HG02678 (cell line): ENCODE measurements at regions not wholly inside any gene's neighbourhood (a gene's known extent, or its start where the extent isn't known, plus 50 kb on each side); places are given as distances from the start of the nearest gene placed in this dataset.

Experiments used
- ATAC-seq: cut with Tn5 transposase; IDR thresholded peaks from one replicate; pipeline ENCODE4 v1.9.1; 2021; ENCODE audit warnings: mild to moderate bottlenecking, moderate library complexity; ENCODE audit not compliant: unreplicated experiment

- no peak for ATAC-seq
These were observed 299.3 kb upstream of the SALL1 start for GRCh38 chr16:51450376-51450775.

- no peak for ATAC-seq
These were observed 298.4 kb upstream of the SALL1 start for GRCh38 chr16:51449441-51449840.

GRCh38 chr16:51445250-51445649 lies 294.2 kb upstream of the SALL1 start:
- ATAC-seq: no peak

- no peak for ATAC-seq
These were observed 292.9 kb upstream of the SALL1 start for GRCh38 chr16:51443934-51444333.

- ATAC-seq: no peak
These were observed 291.2 kb upstream of the SALL1 start for GRCh38 chr16:51442141-51442870.

GRCh38 chr16:51440131-51440889 lies 289.2 kb upstream of the SALL1 start:
- no peak for ATAC-seq

GRCh38 chr16:51439271-51439670 lies 288.2 kb upstream of the SALL1 start:
- no peak for ATAC-seq

- no peak for ATAC-seq
These were observed 285.7 kb upstream of the SALL1 start for GRCh38 chr16:51436742-51437141.

GRCh38 chr16:51434567-51435198 lies 283.6 kb upstream of the SALL1 start:
- no peak for ATAC-seq

GRCh38 chr16:51433599-51433998 lies 282.5 kb upstream of the SALL1 start:
- no peak for ATAC-seq

GRCh38 chr16:51431517-51432241 lies 280.6 kb upstream of the SALL1 start:
- no peak for ATAC-seq

GRCh38 chr16:51430716-51431369 lies 279.8 kb upstream of the SALL1 start:
- no peak for ATAC-seq

- no peak for ATAC-seq
These were observed 278.0 kb upstream of the SALL1 start for GRCh38 chr16:51429041-51429440.

GRCh38 chr16:51427085-51427484 lies 276.0 kb upstream of the SALL1 start:
- ATAC-seq: no peak

- ATAC-seq: no peak
These were observed 275.2 kb upstream of the SALL1 start for GRCh38 chr16:51426276-51426675.

GRCh38 chr16:51420247-51420646 lies 269.2 kb upstream of the SALL1 start:
- no peak for ATAC-seq

GRCh38 chr16:51419768-51420167 lies 268.7 kb upstream of the SALL1 start:
- no peak for ATAC-seq

- no peak for ATAC-seq
These were observed 267.2 kb upstream of the SALL1 start for GRCh38 chr16:51418258-51418657.

GRCh38 chr16:51416926-51417325 lies 265.9 kb upstream of the SALL1 start:
- no peak for ATAC-seq

- ATAC-seq: no peak
These were observed 259.1 kb upstream of the SALL1 start for GRCh38 chr16:51410125-51410524.
